ENCODE measurements at regions not wholly inside any gene's neighbourhood (a gene's known extent, or its start where the extent isn't known, plus 50 kb on each side); places are given as distances from the start of the nearest gene placed in this dataset.

GRCh38 chr20:17808357-17808756 lies 108.6 kb downstream of the BANF2 start:
- TF ChIP-seq CTCF (IDR thresholded peaks at IDR 0.05), result no peak
- no peak for TF ChIP-seq POLR2A (IDR thresholded peaks at IDR 0.05)
